ENCODE measurements at regions not wholly inside any gene's neighbourhood (a gene's known extent, or its start where the extent isn't known, plus 50 kb on each side); places are given as distances from the start of the nearest gene placed in this dataset.

GRCh38 chr1:38301040-38301439 is 254.4 kb upstream of the POU3F1 start:
- TF ChIP-seq POLR2A (IDR thresholded peaks at IDR 0.05; ENCODE audit: low read depth, low read length), result no peak
- FAIRE-seq (no peak), DNase-seq (ENCODE audit: insufficient read length, low spot score) (no peak)

GRCh38 chr1:38300616-38301015 is 254.0 kb upstream of the POU3F1 start:
- TF ChIP-seq POLR2A (IDR thresholded peaks at IDR 0.05; ENCODE audit: low read depth, low read length), result no peak
- no peak for DNase-seq (ENCODE audit: insufficient read length, low spot score)
- no peak for FAIRE-seq

GRCh38 chr1:38297842-38298241 is 251.2 kb upstream of the POU3F1 start:
- TF ChIP-seq POLR2A (IDR thresholded peaks at IDR 0.05; ENCODE audit: low read depth, low read length), result no peak
- no peak for FAIRE-seq
- no peak for DNase-seq (ENCODE audit: insufficient read length, low spot score)

- no peak for FAIRE-seq
- DNase-seq (ENCODE audit: insufficient read length, low spot score), result no peak
- TF ChIP-seq POLR2A (IDR thresholded peaks at IDR 0.05; ENCODE audit: low read depth, low read length), result no peak
These were observed 250.7 kb upstream of the POU3F1 start for GRCh38 chr1:38297246-38297645.

DNA sequence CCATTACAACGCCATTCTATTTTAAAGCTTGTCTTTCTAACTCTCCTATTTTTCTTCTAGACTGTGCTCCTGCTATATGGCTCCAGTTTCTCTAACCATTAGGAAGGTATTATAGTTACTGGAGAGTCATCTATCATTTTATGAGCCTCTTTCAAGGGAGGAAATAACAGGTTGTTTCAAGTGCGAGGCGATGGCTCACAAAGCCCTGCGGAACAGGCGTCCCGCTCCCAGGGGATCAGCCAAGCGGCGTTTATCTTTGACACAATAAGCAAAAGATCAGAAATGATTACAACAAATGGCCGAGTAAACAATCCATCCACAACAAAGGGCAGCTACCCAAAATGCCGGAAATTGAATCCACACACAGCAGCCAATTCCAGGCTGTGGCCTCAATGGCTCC is 249.5 kb upstream of the POU3F1 start:
- no peak for FAIRE-seq
- DNase-seq (ENCODE audit: insufficient read length, low spot score), result no peak
- no peak for TF ChIP-seq POLR2A (IDR thresholded peaks at IDR 0.05; ENCODE audit: low read depth, low read length)

GRCh38 chr1:38293567-38293966 is 247.0 kb upstream of the POU3F1 start:
- FAIRE-seq, result no peak
- no peak for DNase-seq (ENCODE audit: insufficient read length, low spot score)
- TF ChIP-seq POLR2A (IDR thresholded peaks at IDR 0.05; ENCODE audit: low read depth, low read length), result no peak

DNA sequence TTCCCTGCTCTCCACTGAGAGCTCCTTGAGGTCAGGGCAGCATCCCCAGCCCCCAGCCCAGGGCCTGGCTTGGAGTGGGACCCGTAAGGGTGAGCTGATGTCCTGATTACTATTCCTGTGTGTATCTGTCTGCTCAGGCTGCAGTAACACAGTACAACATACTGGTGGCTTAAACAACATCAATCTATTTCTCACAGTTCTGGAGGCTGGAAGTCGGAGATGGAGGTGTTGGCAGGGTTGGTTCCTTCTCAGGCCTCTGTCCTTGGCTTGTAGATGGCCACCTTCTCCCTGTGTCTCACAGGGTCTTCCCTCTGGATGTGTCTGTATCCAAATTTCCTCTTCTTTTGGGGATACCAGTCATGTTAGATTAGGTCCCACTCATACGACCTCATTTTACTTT is 246.4 kb upstream of the POU3F1 start:
- FAIRE-seq, result no peak
- no peak for TF ChIP-seq POLR2A (IDR thresholded peaks at IDR 0.05; ENCODE audit: low read depth, low read length)
- DNase-seq (ENCODE audit: insufficient read length, low spot score), result no peak

DNA sequence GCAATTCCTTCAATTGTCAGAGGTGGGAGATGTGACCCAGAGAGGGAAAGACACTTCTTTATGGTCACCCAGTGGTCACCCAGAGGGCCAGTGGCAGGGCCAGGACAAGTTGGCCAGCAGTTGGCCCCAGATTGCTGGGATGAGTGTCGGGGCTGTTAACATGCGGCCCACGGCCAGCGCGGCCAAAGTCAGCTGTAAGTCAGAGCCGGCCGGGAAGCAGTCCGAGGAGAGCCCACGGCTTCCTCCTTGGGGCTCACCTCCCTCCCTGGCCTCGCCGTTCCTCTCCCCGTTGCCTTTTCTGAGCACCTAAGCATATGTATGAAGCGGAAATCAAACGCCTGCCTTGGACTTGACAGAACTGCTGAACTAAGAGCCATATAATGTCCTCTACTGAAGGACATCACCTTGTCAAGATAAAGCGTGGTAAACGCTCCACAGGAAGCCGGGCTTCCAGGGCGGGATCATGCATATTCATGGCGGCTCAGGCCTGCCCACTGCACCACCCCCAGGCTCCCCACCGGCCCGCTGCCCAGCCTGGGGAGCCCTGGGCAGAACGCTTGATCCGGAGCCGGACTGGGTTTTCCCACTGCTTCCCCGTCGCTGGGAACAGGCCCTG is 245.4 kb upstream of the POU3F1 start:
- FAIRE-seq, result no peak
- no peak for TF ChIP-seq POLR2A (IDR thresholded peaks at IDR 0.05; ENCODE audit: low read depth, low read length)
- no peak for DNase-seq (ENCODE audit: insufficient read length, low spot score)

DNA sequence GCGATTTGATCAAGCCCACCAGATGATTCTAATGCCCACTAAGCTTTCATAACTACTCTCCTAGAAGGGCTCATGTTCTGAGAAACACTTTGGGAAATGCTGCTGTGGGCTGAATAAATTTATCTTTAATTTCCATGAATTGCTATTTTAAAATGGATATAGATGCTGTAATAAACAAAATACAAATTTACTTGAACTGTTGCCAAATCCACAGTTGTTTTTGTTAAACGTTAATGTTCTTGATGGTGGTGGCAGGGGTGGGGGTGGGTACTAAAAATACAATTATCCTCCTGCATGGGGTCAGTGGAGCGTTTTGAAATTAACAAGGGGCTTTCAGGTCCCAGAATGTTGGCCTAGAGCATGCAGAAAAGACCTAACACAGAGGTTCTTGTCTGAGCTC is 244.7 kb upstream of the POU3F1 start:
- FAIRE-seq (no peak), DNase-seq (ENCODE audit: insufficient read length, low spot score) (no peak)
- TF ChIP-seq POLR2A (IDR thresholded peaks at IDR 0.05; ENCODE audit: low read depth, low read length), result no peak

GRCh38 chr1:38289034-38289433 is 242.4 kb upstream of the POU3F1 start:
- DNase-seq (ENCODE audit: insufficient read length, low spot score) (no peak), FAIRE-seq (no peak)
- no peak for TF ChIP-seq POLR2A (IDR thresholded peaks at IDR 0.05; ENCODE audit: low read depth, low read length)

DNA sequence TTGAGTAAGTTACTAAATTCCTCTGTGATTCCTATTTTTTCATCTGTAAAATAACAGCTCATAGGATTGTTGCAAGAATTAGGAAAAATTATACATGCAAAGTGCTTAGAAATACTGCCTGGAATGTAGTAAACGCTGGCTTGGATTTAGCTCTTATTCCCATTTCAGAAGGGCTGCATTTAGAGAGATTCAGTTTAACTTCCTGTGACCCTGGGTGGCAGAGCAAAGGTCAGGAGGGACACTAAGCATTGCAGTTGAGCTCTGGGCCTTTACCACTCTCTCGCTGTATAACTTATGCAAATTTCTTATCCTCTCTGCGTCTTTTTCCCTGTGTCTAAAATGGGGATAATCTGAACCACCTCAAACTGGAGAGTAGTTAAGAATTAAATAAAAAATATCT is 241.0 kb upstream of the POU3F1 start:
- FAIRE-seq (no peak), DNase-seq (ENCODE audit: insufficient read length, low spot score) (no peak)
- no peak for TF ChIP-seq POLR2A (IDR thresholded peaks at IDR 0.05; ENCODE audit: low read depth, low read length)

GRCh38 chr1:38287036-38287435 is 240.4 kb upstream of the POU3F1 start:
- no peak for DNase-seq (ENCODE audit: insufficient read length, low spot score)
- no peak for FAIRE-seq
- no peak for TF ChIP-seq POLR2A (IDR thresholded peaks at IDR 0.05; ENCODE audit: low read depth, low read length)

GRCh38 chr1:38285807-38286530 is 239.4 kb upstream of the POU3F1 start:
- FAIRE-seq (no peak), DNase-seq (ENCODE audit: insufficient read length, low spot score) (no peak)
- TF ChIP-seq POLR2A (IDR thresholded peaks at IDR 0.05; ENCODE audit: low read depth, low read length), result no peak

- no peak for TF ChIP-seq POLR2A (IDR thresholded peaks at IDR 0.05; ENCODE audit: low read depth, low read length)
- DNase-seq (ENCODE audit: insufficient read length, low spot score), result no peak
- no peak for FAIRE-seq
These were observed 238.4 kb upstream of the POU3F1 start for GRCh38 chr1:38284953-38285352.

- DNase-seq (ENCODE audit: insufficient read length, low spot score) (no peak), FAIRE-seq (no peak)
- no peak for TF ChIP-seq POLR2A (IDR thresholded peaks at IDR 0.05; ENCODE audit: low read depth, low read length)
These were observed 237.3 kb upstream of the POU3F1 start for GRCh38 chr1:38283696-38284470.

Measured in H54 (cell line).